Muscle layer of duodenum (tissue), 2 donors: ENCODE measurements at regions not wholly inside any gene's neighbourhood (a gene's known extent, or its start where the extent isn't known, plus 50 kb on each side); places are given as distances from the start of the nearest gene placed in this dataset.
"Not testable (repeated sequence)": the region's sequence is repeated elsewhere in the genome, so short reads cannot be mapped to it uniquely, and the experiment has no call there.

Source experiments
- H3K27ac ChIP-seq: one replicate; pipeline ENCODE4 v1.7.0; 2013; ENCODE audit warnings: mild to moderate bottlenecking, low read length
- H3K27me3 ChIP-seq: one replicate; pipeline ENCODE4 v1.7.0; 2013; ENCODE audit warnings: low read depth, mild to moderate bottlenecking, control low read depth, low read length
- H3K36me3 ChIP-seq, 2 donors: one replicate each; pipeline ENCODE4 v1.7.0; 2013; ENCODE audit warnings: low read length in 2 of 2, control low read depth in 1 of 2, mild to moderate bottlenecking in 1 of 2; ENCODE audit not compliant: insufficient read depth in 2 of 2, control insufficient read depth in 1 of 2
- H3K4me1 ChIP-seq, 2 donors: one replicate each; pipeline ENCODE4 v1.7.0; 2013; ENCODE audit warnings: low read length in 2 of 2, mild to moderate bottlenecking in 2 of 2, control low read depth in 1 of 2, moderate library complexity in 1 of 2; ENCODE audit not compliant: insufficient read depth in 2 of 2, control insufficient read depth in 1 of 2
- H3K4me3 ChIP-seq, 2 donors: one replicate each; pipeline ENCODE4 v1.7.0; 2013; ENCODE audit warnings: low read length in 2 of 2, low read depth in 1 of 2, mild to moderate bottlenecking in 1 of 2
- H3K9me3 ChIP-seq, 2 donors: one replicate each; pipeline ENCODE4 v1.7.0; 2013; ENCODE audit warnings: low read length in 2 of 2, control low read depth in 1 of 2, mild to moderate bottlenecking in 1 of 2; ENCODE audit not compliant: control insufficient read depth in 1 of 2
- donor health status: healthy.

DNA sequence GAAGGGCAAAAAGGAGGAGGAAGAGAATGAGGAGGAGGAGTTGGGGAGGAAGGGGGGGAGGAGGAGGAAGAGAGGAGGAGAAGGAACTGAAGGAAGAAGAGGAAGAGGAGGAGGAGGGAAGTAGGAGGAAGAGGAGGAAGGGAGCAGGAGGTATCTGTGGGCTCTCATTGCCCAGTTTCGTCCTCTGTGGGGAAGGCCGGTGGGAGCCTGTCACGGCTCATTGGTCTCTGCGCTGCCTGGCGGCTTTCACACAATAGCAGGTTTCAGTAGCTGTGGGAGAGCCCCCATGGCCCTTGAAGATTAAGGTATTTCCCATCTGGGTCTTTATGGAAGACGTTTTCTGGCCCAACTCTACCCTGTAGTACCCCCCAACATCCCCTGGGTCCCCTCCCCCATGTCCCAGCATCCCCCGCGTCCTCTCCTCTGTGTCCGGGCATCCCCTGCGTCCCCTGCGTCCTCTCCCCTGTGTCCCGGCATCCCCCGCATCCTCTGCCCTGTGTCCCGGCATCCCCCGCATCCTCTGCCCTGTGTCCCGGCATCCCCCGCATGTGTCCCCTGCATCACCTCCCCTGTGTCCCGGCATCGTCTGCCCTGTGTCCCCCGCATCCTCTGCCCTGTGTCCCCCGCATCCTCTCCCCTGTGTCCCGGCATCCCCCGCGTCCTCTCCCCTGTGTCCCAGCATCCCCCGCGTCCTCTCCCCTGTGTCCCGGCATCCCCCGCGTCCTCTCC, 278.2 kb upstream of the SFSWAP start:
- H3K4me3 ChIP-seq: no peak overlapping the region
- no peaks in the 10 kb centered on the region for H3K4me1 ChIP-seq
- no peaks in the 10 kb centered on the region for H3K36me3 ChIP-seq
- no peaks in the 10 kb centered on the region for H3K27me3 ChIP-seq
- H3K27ac ChIP-seq: no peak overlapping the region
- no peaks in the 10 kb centered on the region for H3K9me3 ChIP-seq

DNA sequence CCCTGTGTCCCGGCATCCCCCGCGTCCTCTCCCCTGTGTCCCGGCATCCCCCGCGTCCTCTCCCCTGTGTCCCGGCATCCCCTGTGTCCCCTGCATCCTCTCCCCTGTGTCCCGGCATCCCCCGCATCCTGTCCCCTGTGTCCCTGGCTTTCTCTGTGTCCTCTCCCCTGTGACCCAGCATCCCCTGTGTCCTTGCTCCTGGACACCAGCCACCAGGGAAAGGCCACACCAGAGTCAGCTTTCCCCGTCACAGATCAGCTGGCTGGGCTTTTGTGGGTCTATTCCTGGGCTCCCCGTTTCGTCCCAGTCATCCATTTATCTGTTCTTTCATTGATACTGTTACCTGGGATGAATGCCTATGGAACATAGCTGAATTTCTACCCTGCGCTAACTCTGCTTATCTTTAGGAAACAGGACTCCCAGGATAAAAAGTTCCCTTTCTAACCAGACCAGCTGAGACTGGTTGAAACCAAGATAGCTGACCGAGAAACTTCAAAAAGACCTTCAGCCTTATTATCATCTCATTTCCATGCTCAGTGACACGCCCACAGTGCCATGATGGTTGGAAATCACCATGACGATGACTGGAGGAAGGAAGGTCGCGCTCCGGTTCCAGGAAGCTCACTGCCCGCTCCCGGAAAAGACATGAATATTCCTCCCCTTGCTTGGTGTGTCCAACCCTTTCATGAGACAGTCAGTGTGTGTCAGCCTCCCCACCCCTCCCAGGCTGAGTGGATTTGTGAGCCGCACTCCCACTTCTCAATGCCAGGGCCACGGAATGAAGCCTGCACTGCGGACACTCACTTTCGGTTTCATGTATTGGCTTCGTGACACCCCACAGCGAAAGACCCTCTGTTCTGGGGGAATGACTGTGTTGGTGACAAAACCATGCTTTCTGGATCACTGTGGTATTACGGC, 276.4 kb upstream of the SFSWAP start:
- Histone ChIP-seq H3K27me3 (no peaks in the 10 kb centered on the region), H3K9me3 (no peaks in the 10 kb centered on the region), H3K36me3 (no peaks in the 10 kb centered on the region), H3K27ac (no peak overlapping the region), H3K4me1 (no peaks in the 10 kb centered on the region), H3K4me3 (no peak overlapping the region)

DNA sequence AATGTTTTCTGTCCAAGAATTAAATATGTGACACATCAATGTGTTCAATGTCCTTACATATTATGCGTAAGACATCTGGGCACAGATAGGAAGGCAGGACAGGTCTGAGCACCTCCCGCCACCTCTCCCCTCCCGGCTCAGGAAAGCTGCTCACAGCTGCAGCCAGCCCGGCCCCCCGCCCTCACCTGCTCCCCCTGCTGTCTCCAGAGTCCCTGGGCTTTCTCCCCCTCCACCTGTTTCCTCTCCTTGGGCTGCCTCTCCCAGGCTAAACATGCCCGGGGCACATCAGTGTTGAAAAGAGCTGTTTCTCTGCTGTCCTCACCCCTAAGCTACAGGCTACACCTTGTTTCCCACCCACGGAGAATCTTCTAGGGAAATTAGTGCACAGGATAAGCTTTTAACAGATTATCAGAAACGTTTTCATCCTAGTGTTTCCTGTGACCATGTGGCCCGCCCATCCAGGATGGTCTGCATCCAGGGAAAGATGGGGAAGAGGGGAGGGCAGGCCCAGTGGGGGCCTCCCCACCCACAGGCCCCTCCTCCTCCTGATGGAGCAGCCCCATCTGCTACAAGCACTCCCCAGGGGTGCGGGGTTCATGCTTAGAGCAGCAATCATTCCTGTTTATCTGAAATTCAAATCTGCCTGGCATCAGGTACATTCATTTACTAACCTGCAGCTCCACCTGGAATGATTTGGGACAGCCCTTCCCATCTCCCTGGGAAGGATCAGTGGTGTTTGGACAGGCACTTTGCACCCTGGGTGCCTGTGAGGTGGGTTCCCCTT, 273.8 kb upstream of the SFSWAP start:
- Histone ChIP-seq H3K27ac (no peak overlapping the region), H3K27me3 (no peaks in the 10 kb centered on the region), H3K9me3 (no peaks in the 10 kb centered on the region), H3K4me1 (no peaks in the 10 kb centered on the region), H3K36me3 (no peaks in the 10 kb centered on the region), H3K4me3 (no peak overlapping the region)

DNA sequence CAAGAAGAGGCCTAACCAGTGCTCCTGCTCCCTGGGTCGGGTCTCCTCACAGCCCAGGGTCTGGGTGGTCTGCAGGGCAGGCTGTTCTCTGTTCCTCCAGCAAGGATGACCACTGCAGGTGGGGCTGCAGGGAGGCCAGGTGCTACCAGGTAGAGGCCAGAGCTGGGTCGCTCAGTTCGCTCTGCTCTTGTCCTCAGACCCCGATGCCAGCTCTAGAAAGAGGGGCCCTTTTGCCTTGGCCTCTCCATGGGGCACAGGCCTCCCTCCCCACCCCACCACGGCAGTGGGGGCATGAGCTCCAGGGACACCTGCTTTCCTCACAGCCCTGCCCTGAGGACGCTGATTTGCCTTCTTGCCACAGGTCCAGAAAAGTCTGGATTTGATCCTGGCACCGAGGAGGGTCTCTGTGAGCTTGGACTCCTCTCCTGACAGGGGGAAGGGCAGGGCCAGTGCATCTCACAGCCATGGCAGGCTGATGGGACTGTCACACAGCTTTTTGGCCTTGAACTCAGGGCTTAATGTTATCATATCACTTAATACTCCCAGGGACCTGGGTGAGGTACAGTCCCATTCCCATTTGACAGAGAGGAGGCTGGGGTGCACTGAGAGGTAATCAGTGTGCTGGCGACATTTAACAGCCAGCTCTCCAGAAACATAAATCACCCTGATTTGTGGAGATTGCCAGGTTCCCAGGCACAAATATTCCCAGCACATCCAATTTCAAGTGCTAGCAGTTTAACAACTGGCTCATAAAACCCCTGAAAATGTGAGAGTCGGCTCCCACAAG, 273.0 kb upstream of the SFSWAP start:
- no peaks in the 10 kb centered on the region for H3K4me1 ChIP-seq
- H3K36me3 ChIP-seq: no peaks in the 10 kb centered on the region
- H3K9me3 ChIP-seq: no peaks in the 10 kb centered on the region
- H3K4me3 ChIP-seq: no peak overlapping the region
- H3K27ac ChIP-seq: no peak overlapping the region
- no peaks in the 10 kb centered on the region for H3K27me3 ChIP-seq

DNA sequence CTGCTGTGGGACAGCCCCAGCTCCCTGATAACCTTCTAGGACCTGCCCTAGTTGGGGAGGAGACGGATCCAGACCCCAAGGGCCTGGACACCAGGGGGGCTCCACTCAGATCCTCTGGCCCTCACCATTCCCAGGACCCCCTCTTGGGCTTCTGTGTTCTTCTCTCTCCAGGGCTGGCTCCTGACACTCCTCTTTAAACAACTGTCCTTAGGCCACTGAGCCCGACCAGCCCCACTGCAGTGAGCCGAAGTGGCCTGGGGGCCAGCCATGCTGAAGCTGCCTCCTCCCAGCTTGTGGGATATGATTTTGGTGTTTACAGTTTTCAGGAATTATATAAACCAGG, 272.4 kb upstream of the SFSWAP start:
- not testable (repeated sequence) for H3K4me3 ChIP-seq, H3K9me3 ChIP-seq, H3K27ac ChIP-seq, H3K27me3 ChIP-seq, H3K36me3 ChIP-seq, H3K4me1 ChIP-seq

DNA sequence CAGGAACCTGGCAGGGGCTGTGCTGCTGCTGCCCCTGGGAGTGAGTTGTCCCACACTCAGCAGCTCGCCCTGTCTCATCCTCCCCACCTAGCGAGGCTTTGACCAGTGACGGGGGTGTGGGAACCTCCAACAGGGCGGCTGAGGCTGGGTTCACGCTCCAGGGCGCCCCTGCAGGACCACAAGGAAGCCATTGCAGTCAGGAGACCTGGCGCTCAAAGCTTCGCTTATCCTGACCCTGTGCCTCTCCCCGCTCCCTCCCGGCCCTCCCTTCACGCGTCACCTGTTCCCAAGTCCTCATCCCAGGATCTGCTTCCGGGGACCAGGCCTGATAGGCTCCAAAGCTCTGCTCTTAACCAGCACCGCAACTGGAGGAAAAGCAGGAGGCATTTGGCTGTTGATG, 272.0 kb upstream of the SFSWAP start:
- Histone ChIP-seq H3K27ac (no peak overlapping the region), H3K4me1 (no peaks in the 10 kb centered on the region), H3K27me3 (no peaks in the 10 kb centered on the region), H3K36me3 (no peaks in the 10 kb centered on the region), H3K4me3 (no peak overlapping the region), H3K9me3 (no peaks in the 10 kb centered on the region)

DNA sequence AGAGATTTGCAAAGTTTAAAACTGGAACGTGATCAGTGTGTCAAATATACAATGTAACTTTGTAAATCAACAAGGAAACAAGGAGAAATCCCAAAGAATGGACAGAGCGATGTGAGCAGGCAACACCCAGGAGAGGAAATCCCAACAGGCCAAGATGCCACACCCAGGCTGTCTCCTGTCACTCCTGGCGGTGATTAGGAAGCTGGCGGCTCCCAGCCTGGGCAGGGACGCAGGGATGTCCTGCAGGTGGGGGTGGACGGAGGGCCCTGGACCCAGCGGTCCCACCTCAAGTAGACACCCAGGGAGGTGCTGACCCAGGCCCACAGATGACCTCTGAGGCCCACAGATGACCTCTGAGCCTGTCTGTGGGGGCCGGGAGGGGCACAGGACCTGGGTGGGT, 271.1 kb upstream of the SFSWAP start:
- H3K4me1 ChIP-seq, H3K9me3 ChIP-seq, H3K4me3 ChIP-seq, H3K27me3 ChIP-seq, H3K27ac ChIP-seq, H3K36me3 ChIP-seq: not testable (repeated sequence)

DNA sequence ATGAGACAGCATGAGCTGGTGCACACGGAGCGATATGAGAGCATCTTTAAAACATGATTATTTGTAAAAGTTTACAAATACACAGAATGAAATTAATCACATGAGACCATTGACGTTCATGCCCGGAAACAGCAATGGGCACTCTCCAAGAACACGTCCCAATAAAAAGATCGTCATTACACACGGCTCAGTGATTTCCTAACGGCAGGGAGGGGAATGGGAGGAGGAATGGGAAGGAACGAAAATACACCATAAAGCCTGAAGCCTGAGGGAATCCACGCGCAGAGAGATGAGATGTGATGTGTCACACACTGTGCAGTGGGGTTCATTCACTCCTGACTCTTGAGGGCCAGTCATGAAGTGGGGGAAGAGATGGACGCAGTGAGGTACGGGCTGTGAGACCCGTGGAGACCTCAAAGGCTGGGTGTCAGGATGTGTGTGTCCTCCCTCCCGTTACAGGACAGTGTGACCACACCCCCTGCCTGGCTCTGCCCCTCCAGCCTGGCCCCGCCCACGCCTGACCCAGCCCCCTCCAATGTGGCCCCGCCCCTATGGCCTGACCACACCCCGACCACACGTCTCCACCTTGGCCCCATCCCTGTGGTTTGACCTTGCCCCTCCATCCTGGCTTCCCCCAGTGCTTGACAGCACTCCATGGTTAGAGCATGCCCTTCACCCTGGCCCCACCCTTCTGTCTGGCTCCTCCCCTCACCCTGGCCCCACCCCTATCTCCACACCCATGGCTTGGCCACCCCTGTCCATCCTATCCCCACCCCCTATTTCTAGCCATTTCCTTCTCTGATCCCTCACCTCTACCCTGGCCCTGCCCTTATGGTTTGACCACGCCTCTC, 270.5 kb upstream of the SFSWAP start:
- H3K4me3 ChIP-seq, H3K27ac ChIP-seq, H3K9me3 ChIP-seq: not testable (repeated sequence)

DNA sequence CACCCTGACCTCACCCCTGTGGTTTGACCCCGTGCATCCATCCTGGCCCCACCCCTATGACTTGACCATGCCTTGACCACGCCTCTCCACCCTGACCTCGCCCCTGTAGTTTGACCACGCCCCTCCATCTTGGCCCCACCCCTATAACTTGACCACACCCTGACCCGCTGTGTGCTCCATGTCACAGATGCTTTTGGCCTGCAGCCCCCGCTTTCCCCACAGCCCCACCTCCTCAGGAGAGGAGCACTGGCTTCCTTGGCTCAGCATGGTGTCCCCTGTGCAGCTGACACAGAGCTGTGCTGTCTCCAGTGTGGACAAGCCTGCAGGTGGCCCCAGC, 269.9 kb upstream of the SFSWAP start:
- Histone ChIP-seq H3K4me1 (no peaks in the 10 kb centered on the region), H3K36me3 (no peaks in the 10 kb centered on the region), H3K9me3 (no peaks in the 10 kb centered on the region), H3K27ac (no peak overlapping the region), H3K4me3 (no peak overlapping the region), H3K27me3 (no peaks in the 10 kb centered on the region)

More for the DNA sequence above, 270.5 kb upstream of the SFSWAP start:
- H3K27me3 ChIP-seq, H3K36me3 ChIP-seq, H3K4me1 ChIP-seq: not testable (repeated sequence)

DNA sequence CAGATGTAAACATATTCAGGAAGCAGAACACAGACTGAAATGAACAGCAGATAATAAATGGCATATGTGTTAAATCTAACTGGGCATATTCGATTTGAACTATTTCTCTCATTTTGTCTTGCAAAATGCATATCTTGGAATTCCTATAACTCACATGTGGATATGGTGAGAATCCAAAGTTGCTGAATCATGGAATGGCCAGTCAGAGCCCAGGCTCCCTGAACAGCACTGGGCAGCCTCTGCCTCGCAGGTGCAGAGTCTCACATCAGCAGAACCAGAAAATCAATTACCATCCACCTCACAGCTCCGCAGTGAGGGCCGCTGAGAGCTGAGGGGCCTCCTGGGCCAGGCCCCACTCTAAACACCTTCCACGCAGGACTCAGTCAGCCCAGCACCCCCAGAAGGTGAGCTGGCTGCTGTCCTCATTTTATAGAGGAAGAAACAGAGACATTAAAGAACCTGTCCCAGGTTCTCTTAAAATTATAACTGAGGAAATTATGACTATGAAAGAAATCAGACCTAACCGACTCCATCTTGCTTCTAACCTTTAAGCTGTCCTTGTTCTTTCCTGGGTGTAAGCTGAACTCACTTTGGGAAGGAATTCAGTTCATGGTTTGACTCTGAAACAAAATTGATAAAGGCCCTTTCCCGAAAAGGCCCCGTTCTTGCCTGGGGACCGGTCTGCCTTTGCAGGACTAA, 269.1 kb upstream of the SFSWAP start:
- no peak overlapping the region for H3K4me3 ChIP-seq
- no peak overlapping the region for H3K27ac ChIP-seq
- no peaks in the 10 kb centered on the region for H3K27me3 ChIP-seq
- no peaks in the 10 kb centered on the region for H3K36me3 ChIP-seq
- H3K4me1 ChIP-seq: no peaks in the 10 kb centered on the region
- no peaks in the 10 kb centered on the region for H3K9me3 ChIP-seq
